ENCODE measurements at regions not wholly inside any gene's neighbourhood (a gene's known extent, or its start where the extent isn't known, plus 50 kb on each side); places are given as distances from the start of the nearest gene placed in this dataset.

GRCh38 chr12:115094163-115094816 lies 410.3 kb upstream of the TBX3 start:
- no peak for TF ChIP-seq CTCF (IDR thresholded peaks at IDR 0.05)
- Mint-ChIP-seq H3K27me3 (ENCODE audit: insufficient read depth) (peaks cover 2% of the 10 kb centered on the region; the same call in 1 of the 2 replicates), H3K4me1 (ENCODE audit: low read depth) (peaks cover 18% of the 10 kb centered on the region), H3K27ac (no peak overlapping the region), H3K9me3 (no peaks in the 10 kb centered on the region), H3K4me3 (no peak overlapping the region), H3K36me3 (ENCODE audit: low read depth) (no peaks in the 10 kb centered on the region)
- no peak for DNase-seq

GRCh38 chr12:115093261-115093660 lies 409.3 kb upstream of the TBX3 start:
- H3K27me3 Mint-ChIP-seq (ENCODE audit: insufficient read depth) = peaks cover 3% of the 10 kb centered on the region
- no peaks in the 10 kb centered on the region for H3K36me3 Mint-ChIP-seq (ENCODE audit: low read depth)
- H3K27ac Mint-ChIP-seq = no peak overlapping the region
- DNase-seq = no peak
- H3K4me1 Mint-ChIP-seq (ENCODE audit: low read depth) = peaks cover 18% of the 10 kb centered on the region
- TF ChIP-seq CTCF (IDR thresholded peaks at IDR 0.05) = no peak
- H3K4me3 Mint-ChIP-seq = no peak overlapping the region
- H3K9me3 Mint-ChIP-seq = no peaks in the 10 kb centered on the region

- DNase-seq = no peak
- Mint-ChIP-seq H3K4me1 (ENCODE audit: low read depth) (no peaks in the 10 kb centered on the region), H3K4me3 (no peak overlapping the region), H3K36me3 (ENCODE audit: low read depth) (no peaks in the 10 kb centered on the region), H3K27me3 (ENCODE audit: insufficient read depth) (peaks cover 3% of the 10 kb centered on the region), H3K9me3 (no peaks in the 10 kb centered on the region), H3K27ac (no peak overlapping the region)
- TF ChIP-seq CTCF (IDR thresholded peaks at IDR 0.05) = no peak
Measured at GRCh38 chr12:115090783-115091182, 406.8 kb upstream of the TBX3 start.

- DNase-seq = no peak
- Mint-ChIP-seq H3K27ac (no peak overlapping the region), H3K4me1 (ENCODE audit: low read depth) (no peaks in the 10 kb centered on the region), H3K27me3 (ENCODE audit: insufficient read depth) (peaks cover 3% of the 10 kb centered on the region), H3K36me3 (ENCODE audit: low read depth) (no peaks in the 10 kb centered on the region), H3K4me3 (no peak overlapping the region), H3K9me3 (no peaks in the 10 kb centered on the region)
- TF ChIP-seq CTCF (IDR thresholded peaks at IDR 0.05) = no peak
Measured at GRCh38 chr12:115088995-115089841, 405.2 kb upstream of the TBX3 start.

- H3K36me3 Mint-ChIP-seq (ENCODE audit: low read depth) = no peaks in the 10 kb centered on the region
- no peaks in the 10 kb centered on the region for H3K4me1 Mint-ChIP-seq (ENCODE audit: low read depth)
- no peak overlapping the region for H3K4me3 Mint-ChIP-seq
- no peak for DNase-seq
- no peak for TF ChIP-seq CTCF (IDR thresholded peaks at IDR 0.05)
- no peaks in the 10 kb centered on the region for H3K9me3 Mint-ChIP-seq
- no peak overlapping the region for H3K27ac Mint-ChIP-seq
- peaks cover 3% of the 10 kb centered on the region for H3K27me3 Mint-ChIP-seq (ENCODE audit: insufficient read depth)
Measured at GRCh38 chr12:115088328-115088994, 404.5 kb upstream of the TBX3 start.
